GM12878 (cell line): ENCODE measurements at regions not wholly inside any gene's neighbourhood (a gene's known extent, or its start where the extent isn't known, plus 50 kb on each side); places are given as distances from the start of the nearest gene placed in this dataset.
"Not testable (repeated sequence)": the region's sequence is repeated elsewhere in the genome, so short reads cannot be mapped to it uniquely, and the experiment has no call there.

ENCODE experiments used
- ATAC-seq: fragments of 200-7000 bp; cut with Tn5 transposase; 3 replicates; pipeline ENCODE4 v1.9.1; 2020; ENCODE audit warnings: mild to moderate bottlenecking, moderate library complexity
- BruUV-seq: library from RNA; stranded (reverse); fragments of 400-500 nt; replicated peaks from 2 replicates; lab custom pipeline; 2021; lab: Mats Ljungman, UMichigan
- CTCF ChIA-PET: fragments of 300-600 bp; sonication (Branson Sonifier 250); formaldehyde crosslinking; extraction: SDS; loops from one replicate; lab custom pipeline; 2021; ENCODE audit warnings: inconsistent platforms; lab: Yijun Ruan, JAX
- POLR2A ChIA-PET: fragments of 350-600 bp; formaldehyde crosslinking; extraction: SDS; loops from one replicate; lab custom pipeline; 2021; ENCODE audit warnings: inconsistent platforms; lab: Charles Lee
- RAD21 ChIA-PET: fragments of 300-600 bp; sonication (Branson Sonifier 250); formaldehyde crosslinking; loops from one replicate; lab custom pipeline; 2023; ENCODE audit warnings: antibody characterized with exemption; ENCODE audit not compliant: unreplicated experiment; lab: Charles Lee
- SMC1A ChIA-PET: fragments of 300-600 bp; sonication (Branson Sonifier 250); formaldehyde crosslinking; loops from one replicate; lab custom pipeline; 2023; ENCODE audit not compliant: unreplicated experiment, uncharacterized antibody; lab: Charles Lee
- DNase-seq: peaks from one replicate; pipeline ENCODE4 v3.0.0-alpha.2; 2011; ENCODE audit warnings: low read depth, low spot score
- FAIRE-seq: peaks from 3 replicates; lab custom pipeline; 2011; peaks lifted over from hg19 to GRCh38; lab: Jason Lieb, UNC
- H2AFZ ChIP-seq: 2 replicates; pipeline ENCODE4 v1.6.0; 2011; ENCODE audit warnings: low read depth, low read length, control low read depth; ENCODE audit not compliant: control insufficient read depth
- H3K27ac ChIP-seq: 2 replicates; pipeline ENCODE4 v1.5.1; 2011; ENCODE audit warnings: control low read depth; ENCODE audit not compliant: control insufficient read depth, insufficient read depth
- H3K27me3 ChIP-seq, 2 experiments: replicated peaks in 1 of 2; 2 replicates each; pipeline versions ENCODE4 v1.6.0 to v1.6.1; 2011; ENCODE audit warnings: low read length in 1 of 2; ENCODE audit not compliant: control insufficient read depth in 2 of 2, insufficient read depth in 2 of 2
- H3K36me3 ChIP-seq, 2 experiments: 2 replicates each; pipeline ENCODE4 v1.5.1; 2011; ENCODE audit warnings: low read length in 1 of 2; ENCODE audit not compliant: control insufficient read depth in 2 of 2, insufficient read depth in 2 of 2
- H3K4me1 ChIP-seq: 2 replicates; pipeline ENCODE4 v1.6.1; 2011; ENCODE audit warnings: mild to moderate bottlenecking, low read length, moderate library complexity, mixed read lengths; ENCODE audit not compliant: control insufficient read depth, insufficient read depth
- H3K4me2 ChIP-seq: 2 replicates; pipeline ENCODE4 v1.6.0; 2011; ENCODE audit warnings: control low read depth; ENCODE audit not compliant: control insufficient read depth, insufficient read depth
- H3K4me3 ChIP-seq: fragments of 200-600 bp; sonication (generic); 2 replicates; pipeline ENCODE4 v1.5.1; 2016
- H3K79me2 ChIP-seq: 2 replicates; pipeline ENCODE4 v1.6.0; 2011; ENCODE audit warnings: low read length; ENCODE audit not compliant: control insufficient read depth, insufficient read depth
- H3K9ac ChIP-seq: 2 replicates; pipeline ENCODE4 v1.8.0; 2011; ENCODE audit warnings: low read length, control low read depth, mixed read lengths; ENCODE audit not compliant: control insufficient read depth, insufficient read depth
- H3K9me3 ChIP-seq: replicated peaks from 3 replicates; pipeline ENCODE4 v1.5.1; 2011; ENCODE audit warnings: mild to moderate bottlenecking, low read length; ENCODE audit not compliant: control insufficient read depth, insufficient read depth
- H4K20me1 ChIP-seq: 2 replicates; pipeline ENCODE4 v1.6.0; 2011; ENCODE audit not compliant: control insufficient read depth, insufficient read depth
- SMAD5 ChIP-seq: IDR thresholded peaks from 2 replicates; pipeline ENCODE4 v1.6.1; 2016; ENCODE audit warnings: antibody characterized with exemption, low read depth
- STAT3 ChIP-seq: IDR thresholded peaks from 2 replicates; pipeline ENCODE4 v1.6.1; 2011; ENCODE audit warnings: low read depth, low read length, improper control_type of control experiment
- WGBS: methylation state at CpG from one replicate; pipeline ENCODE4 v1.1.6; 2016; ENCODE audit warnings: low lambda C conversion rate; ENCODE audit not compliant: insufficient replicate concordance, insufficient coverage; ENCODE audit errors: missing lambda C conversion rate; 5-methylcytosine and 5-hydroxymethylcytosine counted together
- in situ Hi-C: fragments of 300-500 bp; cut with MboI; formaldehyde crosslinking; loops from 9 replicates; pipeline ENCODE4 v1.14.3; 2018; ENCODE audit warnings: mixed read lengths
- intact Hi-C: fragments of 100-400 bp; cut with micrococcal nuclease; formaldehyde crosslinking; loops from one replicate; pipeline ENCODE4 v1.14.2; 2022; ENCODE audit not compliant: unreplicated experiment

DNA sequence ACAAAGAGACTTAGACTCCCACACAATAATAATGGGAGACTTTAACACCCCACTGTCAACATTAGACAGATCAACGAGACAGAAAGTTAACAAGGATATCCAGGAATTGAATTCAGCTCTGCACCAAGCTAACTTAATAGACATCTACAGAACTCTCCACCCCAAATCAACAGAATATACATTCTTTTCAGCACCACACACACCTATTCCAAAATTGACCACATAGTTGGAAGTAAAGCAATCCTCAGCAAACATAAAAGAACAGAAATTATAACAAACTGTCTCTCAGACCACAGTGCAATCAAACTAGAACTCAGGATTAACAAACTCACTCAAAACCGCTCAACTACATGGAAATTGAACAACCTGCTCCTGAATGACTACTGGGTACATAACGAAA is 68.2 kb upstream of the SKAP2 start:
- H3K4me2 ChIP-seq, H4K20me1 ChIP-seq, H3K4me3 ChIP-seq, RAD21 ChIA-PET, H3K36me3 ChIP-seq, CTCF ChIA-PET, FAIRE-seq, DNase-seq, H3K4me1 ChIP-seq, H3K9me3 ChIP-seq, intact Hi-C loops, H3K9ac ChIP-seq, POLR2A ChIA-PET, in situ Hi-C loops, SMC1A ChIA-PET, H2AFZ ChIP-seq, H3K27me3 ChIP-seq, H3K27ac ChIP-seq, BruUV-seq, H3K79me2 ChIP-seq, ATAC-seq: not testable (repeated sequence)
- 11% methylated on average over 2 of the region's 3 CpGs for WGBS

DNA sequence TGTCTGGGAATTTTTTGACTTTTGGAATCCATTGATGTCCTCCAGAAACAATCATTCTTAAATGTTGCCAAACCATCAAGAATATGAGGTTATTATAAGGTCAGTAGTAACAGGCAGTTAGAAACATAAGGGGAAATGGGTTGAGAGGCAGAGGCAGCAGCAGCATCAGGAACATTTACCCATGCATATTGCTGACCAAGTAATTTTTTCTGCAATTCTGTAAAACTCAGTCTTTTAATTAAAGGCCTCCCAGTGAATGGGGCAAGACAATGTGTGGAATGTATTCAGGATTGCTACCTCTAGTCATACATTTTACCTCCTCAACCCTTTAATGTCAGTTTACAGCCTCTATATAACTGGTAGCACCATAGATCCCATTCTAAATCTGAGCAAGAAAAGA is 66.5 kb upstream of the SKAP2 start:
- Histone ChIP-seq H4K20me1 (no peaks in the 10 kb centered on the region), H3K4me1 (no peaks in the 10 kb centered on the region), H3K36me3 (no peaks in the 10 kb centered on the region), H3K27me3 (0 out of 4 replicates have a peak, but pooled peaks cover 0 to 4% of the 10 kb centered on the region in 2 experiments), H3K79me2 (no peaks in the 10 kb centered on the region), H3K4me3 (no peak overlapping the region), H3K4me2 (no peak overlapping the region), H3K9me3 (no peaks in the 10 kb centered on the region), H3K9ac (no peak overlapping the region), H2AFZ (no peak overlapping the region), H3K27ac (no peak overlapping the region)
- ATAC-seq = no peak
- ChIA-PET SMC1A (no interaction called here), POLR2A (no interaction called here), RAD21 (no interaction called here), CTCF (no interaction called here)
- no peak for DNase-seq
- FAIRE-seq = no peak
- no TSS peak for BruUV-seq
- in situ Hi-C loops (no loop called here), intact Hi-C loops (no loop called here)
- TF ChIP-seq SMAD5 (no peak), STAT3 (no peak)
